ENCODE measurements at regions not wholly inside any gene's neighbourhood (a gene's known extent, or its start where the extent isn't known, plus 50 kb on each side); places are given as distances from the start of the nearest gene placed in this dataset.

GRCh38 chr20:11278461-11278860 lies 604.7 kb upstream of the JAG1 start:
- TF ChIP-seq CTCF (IDR thresholded peaks at IDR 0.05; ENCODE audit: insufficient read depth, low read depth, low read length, missing control alignments), result no peak
- no peak overlapping the region for H3K4me3 ChIP-seq (ENCODE audit: low read length)
- DNase-seq (ENCODE audit: low read depth), result no peak

DNA sequence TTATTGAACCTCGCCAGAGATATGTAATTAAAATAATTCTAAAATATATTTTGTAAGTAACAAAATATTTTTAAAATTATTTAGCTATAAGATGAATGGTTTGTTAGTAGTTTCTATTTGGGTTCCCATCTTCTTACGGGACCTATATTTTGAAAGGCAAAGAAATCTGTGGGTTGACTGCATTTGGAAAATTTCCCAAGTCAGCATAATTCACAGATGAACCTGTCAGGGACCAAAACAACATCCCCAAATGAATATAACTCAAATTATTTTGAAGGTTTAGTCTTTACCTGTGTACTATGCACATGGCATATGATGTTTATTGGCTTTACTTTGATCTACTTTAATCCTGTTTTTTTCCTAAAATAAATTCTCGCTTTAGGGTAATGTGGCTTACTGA lies 607.4 kb upstream of the JAG1 start:
- TF ChIP-seq CTCF (IDR thresholded peaks at IDR 0.05; ENCODE audit: insufficient read depth, low read depth, low read length, missing control alignments), result no peak
- no peak overlapping the region for H3K4me3 ChIP-seq (ENCODE audit: low read length)
- DNase-seq (ENCODE audit: low read depth), result no peak

DNA sequence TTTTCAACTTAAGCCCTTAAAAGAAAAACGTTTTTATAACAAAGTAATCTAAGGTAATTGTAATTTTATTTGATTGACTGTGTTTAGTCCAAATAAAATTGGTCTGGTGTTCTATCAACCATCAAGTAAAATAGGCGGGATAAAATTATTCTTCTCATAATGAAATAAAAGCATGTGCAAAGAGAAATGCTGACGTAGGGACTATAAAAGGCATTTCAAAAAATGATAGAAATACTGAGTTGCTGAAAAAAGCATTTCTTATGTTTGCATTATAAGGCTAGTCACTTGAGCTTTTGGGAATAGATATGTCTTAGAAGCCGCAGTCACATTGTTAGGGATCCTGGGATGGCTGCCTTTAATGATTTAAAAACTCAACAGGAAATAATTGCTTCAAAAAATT lies 608.0 kb upstream of the JAG1 start:
- no peak for DNase-seq (ENCODE audit: low read depth)
- TF ChIP-seq CTCF (IDR thresholded peaks at IDR 0.05; ENCODE audit: insufficient read depth, low read depth, low read length, missing control alignments), result no peak
- no peak overlapping the region for H3K4me3 ChIP-seq (ENCODE audit: low read length)

- no peak overlapping the region for H3K4me3 ChIP-seq (ENCODE audit: low read length)
- no peak for TF ChIP-seq CTCF (IDR thresholded peaks at IDR 0.05; ENCODE audit: insufficient read depth, low read depth, low read length, missing control alignments)
- DNase-seq (ENCODE audit: low read depth), result no peak
Observed at GRCh38 chr20:11287126-11287525, 613.3 kb upstream of the JAG1 start.

DNA sequence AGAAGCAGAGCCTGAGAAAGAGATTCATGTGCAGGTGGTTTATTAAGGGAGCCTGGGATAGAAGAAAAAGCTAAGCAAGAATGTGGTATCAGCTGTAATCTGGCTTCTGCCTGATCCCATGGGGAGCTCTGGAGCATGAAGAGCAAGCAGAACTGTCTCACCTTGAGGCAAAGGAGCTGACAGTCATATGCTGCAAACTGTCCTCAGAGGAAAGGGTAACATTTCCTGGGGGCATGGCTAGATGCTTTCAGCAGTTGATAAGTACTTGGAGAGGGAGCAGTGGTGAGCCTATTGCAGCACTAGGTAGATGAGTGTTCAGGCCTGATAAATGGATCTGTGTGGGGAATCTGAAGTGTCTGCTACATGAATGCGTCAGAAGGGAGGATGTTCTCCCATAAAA lies 621.5 kb upstream of the BTBD3 start:
- TF ChIP-seq CTCF (IDR thresholded peaks at IDR 0.05; ENCODE audit: insufficient read depth, low read depth, low read length, missing control alignments), result no peak
- H3K4me3 ChIP-seq (ENCODE audit: low read length), result no peak overlapping the region
- DNase-seq (ENCODE audit: low read depth), result peak; percentile 9

GRCh38 chr20:11296951-11297350 lies 620.7 kb upstream of the BTBD3 start:
- peak; percentile 58 for DNase-seq (ENCODE audit: low read depth)
- H3K4me3 ChIP-seq (ENCODE audit: low read length), result no peak overlapping the region
- TF ChIP-seq CTCF (IDR thresholded peaks at IDR 0.05; ENCODE audit: insufficient read depth, low read depth, low read length, missing control alignments), result no peak

DNA sequence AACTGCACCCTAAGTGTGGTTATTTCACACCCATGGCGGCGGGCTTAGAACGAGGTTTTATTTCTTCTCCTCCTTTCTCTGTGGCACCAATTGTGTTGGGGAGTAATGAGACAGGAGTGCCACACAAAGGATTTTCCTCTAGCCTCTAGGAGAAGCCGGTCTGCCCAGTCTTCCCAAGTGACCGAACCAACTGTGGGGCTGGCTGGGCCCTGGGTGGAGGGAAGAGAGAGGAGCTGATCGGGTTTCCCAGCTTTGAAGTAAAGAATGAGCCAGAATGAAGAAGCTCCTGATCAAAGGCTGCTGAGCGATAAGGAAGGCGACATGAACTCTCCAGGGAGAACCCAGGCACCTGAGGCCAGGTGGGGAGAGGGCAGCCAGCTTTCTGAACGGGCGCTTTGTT lies 616.0 kb upstream of the BTBD3 start:
- DNase-seq (ENCODE audit: low read depth), result no peak
- no peak overlapping the region for H3K4me3 ChIP-seq (ENCODE audit: low read length)
- no peak for TF ChIP-seq CTCF (IDR thresholded peaks at IDR 0.05; ENCODE audit: insufficient read depth, low read depth, low read length, missing control alignments)

Measured in epithelial cell of esophagus (primary cell).